ENCODE measurements at regions not wholly inside any gene's neighbourhood (a gene's known extent, or its start where the extent isn't known, plus 50 kb on each side); places are given as distances from the start of the nearest gene placed in this dataset.

DNA sequence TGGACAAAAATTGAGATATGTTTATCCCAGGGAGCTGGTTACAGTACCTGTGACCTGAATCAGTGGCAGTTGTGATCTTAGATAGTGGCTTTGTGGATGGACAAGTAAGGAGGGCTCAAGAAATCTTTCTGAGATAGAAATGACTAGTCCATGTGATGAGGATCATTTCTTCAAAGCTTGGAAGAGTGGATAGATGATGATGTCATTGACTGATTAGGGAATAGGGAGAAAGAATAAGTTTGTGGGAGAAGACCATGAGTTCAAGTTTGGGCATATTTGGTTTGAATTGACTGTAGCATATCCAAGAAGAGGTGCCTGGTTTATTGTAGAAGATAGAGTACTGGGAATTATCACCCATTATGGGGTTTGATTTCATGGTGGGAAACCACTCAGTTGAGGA is 336.7 kb upstream of the PRICKLE1 start:
- TF ChIP-seq, protein P1, sequence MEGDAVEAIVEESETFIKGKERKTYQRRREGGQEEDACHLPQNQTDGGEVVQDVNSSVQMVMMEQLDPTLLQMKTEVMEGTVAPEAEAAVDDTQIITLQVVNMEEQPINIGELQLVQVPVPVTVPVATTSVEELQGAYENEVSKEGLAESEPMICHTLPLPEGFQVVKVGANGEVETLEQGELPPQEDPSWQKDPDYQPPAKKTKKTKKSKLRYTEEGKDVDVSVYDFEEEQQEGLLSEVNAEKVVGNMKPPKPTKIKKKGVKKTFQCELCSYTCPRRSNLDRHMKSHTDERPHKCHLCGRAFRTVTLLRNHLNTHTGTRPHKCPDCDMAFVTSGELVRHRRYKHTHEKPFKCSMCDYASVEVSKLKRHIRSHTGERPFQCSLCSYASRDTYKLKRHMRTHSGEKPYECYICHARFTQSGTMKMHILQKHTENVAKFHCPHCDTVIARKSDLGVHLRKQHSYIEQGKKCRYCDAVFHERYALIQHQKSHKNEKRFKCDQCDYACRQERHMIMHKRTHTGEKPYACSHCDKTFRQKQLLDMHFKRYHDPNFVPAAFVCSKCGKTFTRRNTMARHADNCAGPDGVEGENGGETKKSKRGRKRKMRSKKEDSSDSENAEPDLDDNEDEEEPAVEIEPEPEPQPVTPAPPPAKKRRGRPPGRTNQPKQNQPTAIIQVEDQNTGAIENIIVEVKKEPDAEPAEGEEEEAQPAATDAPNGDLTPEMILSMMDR (conservative IDR thresholded peaks at IDR 0.05; ENCODE audit: low read depth, low read length), result no peak
- no peak for DNase-seq (ENCODE audit: low read depth)
- no peak overlapping the region for H3K4me3 ChIP-seq (ENCODE audit: low read depth, low read length)

- no peak for DNase-seq (ENCODE audit: low read depth)
- TF ChIP-seq, protein P1 (conservative IDR thresholded peaks at IDR 0.05; ENCODE audit: low read depth, low read length), result no peak
These were observed 334.9 kb upstream of the PRICKLE1 start for GRCh38 chr12:42924482-42924881.

GRCh38 chr12:42923583-42923982 is 334.0 kb upstream of the PRICKLE1 start:
- no peak for DNase-seq (ENCODE audit: low read depth)
- TF ChIP-seq, protein P1 (conservative IDR thresholded peaks at IDR 0.05; ENCODE audit: low read depth, low read length), result no peak
- H3K4me3 ChIP-seq (ENCODE audit: low read depth, low read length), result no peak overlapping the region

More at GRCh38 chr12:42924482-42924881, 334.9 kb upstream of the PRICKLE1 start:
- no peak overlapping the region for H3K4me3 ChIP-seq (ENCODE audit: low read depth, low read length)

DNA sequence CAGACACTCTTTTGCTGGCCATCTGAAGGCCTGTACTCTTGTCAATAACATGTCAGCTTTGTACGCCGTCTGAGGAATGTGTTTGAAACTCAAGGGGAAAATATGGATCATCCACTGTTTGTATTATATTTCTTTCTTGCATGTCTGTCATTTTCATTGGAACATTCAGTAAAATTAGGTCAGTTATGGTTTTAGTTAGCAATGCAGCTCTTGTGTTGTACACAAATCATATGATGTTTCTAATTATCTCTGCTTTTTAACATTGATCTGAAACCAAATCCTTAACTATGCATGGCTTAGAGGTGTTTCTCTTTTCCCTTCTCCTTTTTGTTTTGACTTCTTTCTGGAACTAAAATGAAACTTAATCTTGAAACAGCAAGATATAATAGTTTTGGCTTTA is 333.6 kb upstream of the PRICKLE1 start:
- no peak for DNase-seq (ENCODE audit: low read depth)
- no peak overlapping the region for H3K4me3 ChIP-seq (ENCODE audit: low read depth, low read length)
- TF ChIP-seq, protein P1 (conservative IDR thresholded peaks at IDR 0.05; ENCODE audit: low read depth, low read length), result no peak

DNA sequence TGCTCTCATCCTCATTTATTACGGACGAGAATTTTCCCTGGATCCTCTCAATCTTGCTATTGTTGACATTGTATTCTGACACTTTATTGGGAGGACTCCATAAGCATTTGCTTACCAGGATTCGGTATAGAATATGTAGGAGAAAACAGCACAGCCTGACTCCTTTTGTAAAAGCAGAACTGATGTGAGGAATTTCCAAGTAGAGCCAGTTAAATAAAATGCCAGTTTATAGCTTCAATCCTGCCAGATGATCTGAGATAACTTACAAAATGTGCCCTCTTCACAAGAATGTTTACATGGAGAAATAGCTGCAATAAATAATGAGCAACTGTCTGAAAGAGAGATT is 332.9 kb upstream of the PRICKLE1 start:
- TF ChIP-seq, protein P1 (conservative IDR thresholded peaks at IDR 0.05; ENCODE audit: low read depth, low read length), result no peak
- no peak overlapping the region for H3K4me3 ChIP-seq (ENCODE audit: low read depth, low read length)
- DNase-seq (ENCODE audit: low read depth), result no peak

DNA sequence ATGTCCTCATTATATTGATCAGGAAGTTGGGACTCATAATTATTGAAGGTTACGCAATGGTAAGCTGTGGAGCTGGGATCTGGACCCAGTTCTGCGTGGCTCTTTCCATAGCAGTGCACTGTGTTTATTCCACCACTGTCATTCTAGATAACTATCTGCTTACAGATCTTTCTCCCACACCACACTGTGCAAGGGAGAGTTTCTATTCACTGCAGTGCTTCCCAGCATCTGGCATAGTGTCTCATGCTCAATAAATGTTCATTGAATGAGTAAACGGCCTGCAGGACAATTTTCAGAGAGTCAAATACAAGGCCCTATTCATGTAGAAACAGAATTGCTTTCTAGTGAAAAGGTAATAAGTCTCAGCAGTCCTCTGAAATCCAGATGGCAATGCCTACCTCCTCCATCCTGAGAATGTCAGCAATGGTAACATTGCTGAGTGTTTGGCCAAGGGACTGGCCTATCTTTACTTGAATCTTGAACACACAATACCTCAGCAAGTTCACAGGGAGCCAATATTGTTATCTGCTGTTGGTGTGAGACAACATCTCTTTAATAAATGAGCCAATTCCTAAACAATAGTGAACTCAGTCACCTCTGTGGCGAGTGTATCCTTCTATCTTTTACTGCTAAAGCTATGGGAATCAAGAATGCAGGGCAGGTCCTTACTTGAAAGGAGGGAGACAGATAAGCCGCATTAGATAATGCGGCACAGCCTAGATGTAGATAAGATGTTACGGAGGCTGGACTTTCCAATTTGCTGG is 332.4 kb upstream of the PRICKLE1 start:
- DNase-seq (ENCODE audit: low read depth), result no peak
- H3K4me3 ChIP-seq (ENCODE audit: low read depth, low read length), result no peak overlapping the region
- TF ChIP-seq, protein P1 (conservative IDR thresholded peaks at IDR 0.05; ENCODE audit: low read depth, low read length), result no peak

DNA sequence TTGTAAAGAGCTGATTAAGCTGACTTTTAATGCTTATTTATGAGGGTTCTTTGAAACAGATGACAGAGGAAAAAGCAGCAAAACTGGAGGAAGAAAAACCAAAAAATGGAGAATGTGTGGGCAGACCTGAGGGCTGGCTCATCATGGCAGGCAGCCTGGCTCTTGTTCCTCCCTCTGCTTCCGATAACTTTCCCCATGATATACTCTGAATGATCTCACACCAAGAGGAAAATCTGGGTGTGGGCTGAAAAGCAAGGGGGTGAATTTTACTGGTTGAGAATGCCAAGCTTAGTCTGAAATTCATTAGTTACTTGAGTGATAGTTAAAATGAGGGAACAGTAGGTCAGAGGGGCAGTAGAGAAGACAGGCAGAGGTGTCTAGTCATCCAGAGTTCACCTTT is 330.1 kb upstream of the PRICKLE1 start:
- DNase-seq (ENCODE audit: low read depth), result no peak
- no peak overlapping the region for H3K4me3 ChIP-seq (ENCODE audit: low read depth, low read length)
- TF ChIP-seq, protein P1 (conservative IDR thresholded peaks at IDR 0.05; ENCODE audit: low read depth, low read length), result no peak
